ENCODE measurements at regions not wholly inside any gene's neighbourhood (a gene's known extent, or its start where the extent isn't known, plus 50 kb on each side); places are given as distances from the start of the nearest gene placed in this dataset.

- Mint-ChIP-seq H3K4me1 (peaks cover 2% of the 10 kb centered on the region), H3K9me3 (no peaks in the 10 kb centered on the region), H3K4me3 (no peak overlapping the region), H3K36me3 (no peaks in the 10 kb centered on the region), H3K27me3 (no peaks in the 10 kb centered on the region), H3K27ac (no peak overlapping the region)
- DNase-seq = no peak
Observed at GRCh38 chr5:58072300-58072965, 387.5 kb downstream of the PLK2 start.

GRCh38 chr5:58071566-58071965 is 388.3 kb downstream of the PLK2 start:
- no peaks in the 10 kb centered on the region for H3K27me3 Mint-ChIP-seq
- H3K9me3 Mint-ChIP-seq = no peaks in the 10 kb centered on the region
- no peak for DNase-seq
- no peaks in the 10 kb centered on the region for H3K36me3 Mint-ChIP-seq
- H3K4me1 Mint-ChIP-seq = peaks cover 2% of the 10 kb centered on the region
- no peak overlapping the region for H3K4me3 Mint-ChIP-seq
- no peak overlapping the region for H3K27ac Mint-ChIP-seq

GRCh38 chr5:58069846-58070245 is 390.0 kb downstream of the PLK2 start:
- no peak for DNase-seq
- H3K27ac Mint-ChIP-seq = no peak overlapping the region

GRCh38 chr5:58069016-58069705 is 390.7 kb downstream of the PLK2 start:
- H3K9me3 Mint-ChIP-seq = no peaks in the 10 kb centered on the region
- H3K27me3 Mint-ChIP-seq = no peaks in the 10 kb centered on the region
- peaks cover 2% of the 10 kb centered on the region for H3K4me1 Mint-ChIP-seq

More at GRCh38 chr5:58069846-58070245, 390.0 kb downstream of the PLK2 start:
- H3K36me3 Mint-ChIP-seq = no peaks in the 10 kb centered on the region
- no peaks in the 10 kb centered on the region for H3K27me3 Mint-ChIP-seq
- no peaks in the 10 kb centered on the region for H3K9me3 Mint-ChIP-seq
- peaks cover 2% of the 10 kb centered on the region for H3K4me1 Mint-ChIP-seq
- no peak overlapping the region for H3K4me3 Mint-ChIP-seq

GRCh38 chr5:58066557-58066956 is 393.3 kb downstream of the PLK2 start:
- Mint-ChIP-seq H3K4me3 (no peak overlapping the region), H3K9me3 (no peaks in the 10 kb centered on the region), H3K27me3 (no peaks in the 10 kb centered on the region), H3K27ac (no peak overlapping the region), H3K4me1 (no peaks in the 10 kb centered on the region), H3K36me3 (no peaks in the 10 kb centered on the region)
- no peak for DNase-seq

More at GRCh38 chr5:58069016-58069705, 390.7 kb downstream of the PLK2 start:
- Mint-ChIP-seq H3K27ac (no peak overlapping the region), H3K36me3 (no peaks in the 10 kb centered on the region), H3K4me3 (no peak overlapping the region)
- DNase-seq = no peak

- no peak for DNase-seq
- no peaks in the 10 kb centered on the region for H3K36me3 Mint-ChIP-seq
- no peak overlapping the region for H3K27ac Mint-ChIP-seq
- H3K27me3 Mint-ChIP-seq = no peaks in the 10 kb centered on the region
- no peak overlapping the region for H3K4me3 Mint-ChIP-seq
- no peaks in the 10 kb centered on the region for H3K4me1 Mint-ChIP-seq
- no peaks in the 10 kb centered on the region for H3K9me3 Mint-ChIP-seq
Observed at GRCh38 chr5:58066076-58066475, 393.8 kb downstream of the PLK2 start.

- H3K27ac Mint-ChIP-seq = no peak overlapping the region
- DNase-seq = no peak
- no peak overlapping the region for H3K4me3 Mint-ChIP-seq
- H3K9me3 Mint-ChIP-seq = no peaks in the 10 kb centered on the region
- no peaks in the 10 kb centered on the region for H3K27me3 Mint-ChIP-seq
- H3K36me3 Mint-ChIP-seq = no peaks in the 10 kb centered on the region
- H3K4me1 Mint-ChIP-seq = no peaks in the 10 kb centered on the region
Observed at GRCh38 chr5:58064801-58065200, 395.1 kb downstream of the PLK2 start.

- H3K27ac Mint-ChIP-seq = no peak overlapping the region
- DNase-seq = no peak
- no peak overlapping the region for H3K4me3 Mint-ChIP-seq
- H3K36me3 Mint-ChIP-seq = no peaks in the 10 kb centered on the region
- H3K9me3 Mint-ChIP-seq = peaks cover 2% of the 10 kb centered on the region
- no peaks in the 10 kb centered on the region for H3K27me3 Mint-ChIP-seq
- H3K4me1 Mint-ChIP-seq = no peaks in the 10 kb centered on the region
Observed at GRCh38 chr5:58060996-58061395, 398.9 kb downstream of the PLK2 start.

GRCh38 chr5:58057324-58057723 is 402.6 kb downstream of the PLK2 start:
- Mint-ChIP-seq H3K4me1 (no peaks in the 10 kb centered on the region), H3K4me3 (no peak overlapping the region), H3K27me3 (no peaks in the 10 kb centered on the region), H3K27ac (no peak overlapping the region), H3K9me3 (peaks cover 2% of the 10 kb centered on the region), H3K36me3 (no peaks in the 10 kb centered on the region)
- no peak for DNase-seq

- H3K4me3 Mint-ChIP-seq = no peak overlapping the region
- peaks cover 6% of the 10 kb centered on the region for H3K9me3 Mint-ChIP-seq
- no peak for DNase-seq
- no peaks in the 10 kb centered on the region for H3K4me1 Mint-ChIP-seq
- no peaks in the 10 kb centered on the region for H3K36me3 Mint-ChIP-seq
- no peak overlapping the region for H3K27ac Mint-ChIP-seq
- no peaks in the 10 kb centered on the region for H3K27me3 Mint-ChIP-seq
Observed at GRCh38 chr5:58056546-58056945, 403.3 kb downstream of the PLK2 start.

- peaks cover 6% of the 10 kb centered on the region for H3K9me3 Mint-ChIP-seq
- H3K4me1 Mint-ChIP-seq = no peaks in the 10 kb centered on the region
- no peaks in the 10 kb centered on the region for H3K27me3 Mint-ChIP-seq
- no peak for DNase-seq
- no peaks in the 10 kb centered on the region for H3K36me3 Mint-ChIP-seq
- no peak overlapping the region for H3K27ac Mint-ChIP-seq
- no peak overlapping the region for H3K4me3 Mint-ChIP-seq
Observed at GRCh38 chr5:58054018-58054417, 405.9 kb downstream of the PLK2 start.

GRCh38 chr5:58048954-58049353 is 410.9 kb downstream of the PLK2 start:
- H3K36me3 Mint-ChIP-seq = no peaks in the 10 kb centered on the region
- no peak for DNase-seq
- no peak overlapping the region for H3K27ac Mint-ChIP-seq
- no peak overlapping the region for H3K4me3 Mint-ChIP-seq
- no peaks in the 10 kb centered on the region for H3K4me1 Mint-ChIP-seq
- H3K27me3 Mint-ChIP-seq = no peaks in the 10 kb centered on the region
- peaks cover 4% of the 10 kb centered on the region for H3K9me3 Mint-ChIP-seq

GRCh38 chr5:58048185-58048925 is 411.5 kb downstream of the PLK2 start:
- H3K4me1 Mint-ChIP-seq = no peaks in the 10 kb centered on the region
- no peaks in the 10 kb centered on the region for H3K27me3 Mint-ChIP-seq
- no peak overlapping the region for H3K27ac Mint-ChIP-seq
- no peak for DNase-seq
- H3K9me3 Mint-ChIP-seq = peaks cover 4% of the 10 kb centered on the region
- H3K4me3 Mint-ChIP-seq = no peak overlapping the region
- no peaks in the 10 kb centered on the region for H3K36me3 Mint-ChIP-seq

- no peaks in the 10 kb centered on the region for H3K27me3 Mint-ChIP-seq
- no peak overlapping the region for H3K4me3 Mint-ChIP-seq
- no peak overlapping the region for H3K27ac Mint-ChIP-seq
- no peaks in the 10 kb centered on the region for H3K4me1 Mint-ChIP-seq
- no peaks in the 10 kb centered on the region for H3K36me3 Mint-ChIP-seq
- DNase-seq = no peak
- H3K9me3 Mint-ChIP-seq = no peaks in the 10 kb centered on the region
Observed at GRCh38 chr5:58046371-58046770, 413.5 kb downstream of the PLK2 start.

- no peak for DNase-seq
- Mint-ChIP-seq H3K27me3 (no peaks in the 10 kb centered on the region), H3K36me3 (no peaks in the 10 kb centered on the region), H3K27ac (no peak overlapping the region), H3K4me1 (no peaks in the 10 kb centered on the region), H3K9me3 (no peaks in the 10 kb centered on the region), H3K4me3 (no peak overlapping the region)
Observed at GRCh38 chr5:58044166-58044565, 415.7 kb downstream of the PLK2 start.
